HUES64 (cell line): ENCODE measurements at regions not wholly inside any gene's neighbourhood (a gene's known extent, or its start where the extent isn't known, plus 50 kb on each side); places are given as distances from the start of the nearest gene placed in this dataset.

Experiments
- H3K27ac ChIP-seq: 2 replicates; pipeline ENCODE4 v1.7.0; 2013; ENCODE audit warnings: low read depth, low read length, inconsistent platforms
- H3K27me3 ChIP-seq: 2 replicates; pipeline ENCODE4 v1.6.1; 2013; ENCODE audit warnings: mild to moderate bottlenecking, low read length; ENCODE audit not compliant: insufficient read depth
- H3K36me3 ChIP-seq: 2 replicates; pipeline ENCODE4 v1.6.1; 2013; ENCODE audit warnings: mild to moderate bottlenecking, low read length; ENCODE audit not compliant: insufficient read depth
- H3K4me1 ChIP-seq: 2 replicates; pipeline ENCODE4 v1.6.1; 2013; ENCODE audit warnings: mild to moderate bottlenecking, low read length, moderate library complexity; ENCODE audit not compliant: insufficient read depth
- H3K4me3 ChIP-seq: 2 replicates; pipeline ENCODE4 v1.5.1; 2013; ENCODE audit warnings: mild to moderate bottlenecking, low read length, moderate library complexity
- H3K9ac ChIP-seq: 2 replicates; pipeline ENCODE4 v1.6.1; 2013; ENCODE audit warnings: mild to moderate bottlenecking, low read depth, low read length
- H3K9me3 ChIP-seq: 2 replicates; pipeline ENCODE4 v1.6.1; 2013; ENCODE audit warnings: low read depth, low read length; ENCODE audit not compliant: insufficient read depth
- WGBS: fragments of 150-250, 120-280 bp; methylation state at CpG from one replicate; pipeline ENCODE4 v1.1.7; 2013; ENCODE audit warnings: missing lambda C conversion rate; 5-methylcytosine and 5-hydroxymethylcytosine counted together

DNA sequence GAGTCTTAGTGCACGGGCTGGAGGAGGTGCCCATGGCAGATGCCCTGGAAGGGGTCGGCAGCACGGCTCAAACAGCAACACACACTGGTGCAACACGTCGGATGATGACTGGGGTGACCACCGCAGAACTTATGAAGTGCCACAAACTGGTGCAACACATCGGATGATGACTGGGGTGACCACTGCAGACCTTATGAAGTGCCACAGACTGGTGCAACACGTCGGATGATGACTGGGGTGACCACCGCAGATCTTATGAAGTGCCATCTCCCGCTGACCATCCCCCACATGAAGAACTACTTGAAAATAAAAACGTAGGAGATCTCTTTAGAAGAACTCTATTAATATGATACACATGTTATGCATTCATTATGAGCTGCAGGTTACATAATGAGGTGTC lies 218.3 kb downstream of the TBXT start:
- Histone ChIP-seq H3K9ac (no peak overlapping the region), H3K27ac (no peak overlapping the region), H3K4me3 (no peak overlapping the region), H3K36me3 (no peaks in the 10 kb centered on the region), H3K9me3 (no peaks in the 10 kb centered on the region), H3K4me1 (no peaks in the 10 kb centered on the region), H3K27me3 (no peaks in the 10 kb centered on the region; the same call in 1 of the 2 replicates)
- 95% methylated on average over 11 of the region's 12 CpGs for WGBS

DNA sequence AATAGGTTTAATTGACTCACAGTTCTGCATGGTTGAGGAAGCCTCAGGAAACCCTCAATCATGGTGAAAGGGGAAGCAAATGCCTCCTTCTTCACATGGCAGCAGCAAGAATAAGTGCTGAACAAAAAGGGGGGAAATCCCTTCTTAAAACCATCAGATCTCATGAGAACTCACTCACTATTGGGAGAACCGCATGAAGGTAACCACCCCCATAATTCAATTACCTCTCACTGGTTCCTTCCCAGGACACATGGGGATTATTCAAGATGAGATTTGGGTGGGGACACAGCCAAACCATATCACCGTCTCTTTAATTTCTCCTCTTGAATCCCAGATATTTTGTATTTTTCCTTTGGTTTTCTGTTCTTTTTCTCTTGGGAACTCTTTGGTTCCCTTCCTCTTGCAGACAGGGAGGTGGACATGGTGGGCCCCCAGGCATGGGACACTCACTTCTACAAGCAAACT lies 223.6 kb downstream of the TBXT start:
- H3K27ac ChIP-seq, result no peak overlapping the region
- H3K9ac ChIP-seq, result no peak overlapping the region
- H3K9me3 ChIP-seq, result no peaks in the 10 kb centered on the region
- no peaks in the 10 kb centered on the region for H3K4me1 ChIP-seq
- whole genome bisulfite sequencing, result 83% methylated on average over 1 of the region's 2 CpGs
- no peaks in the 10 kb centered on the region for H3K27me3 ChIP-seq
- H3K4me3 ChIP-seq, result no peak overlapping the region
- H3K36me3 ChIP-seq, result no peaks in the 10 kb centered on the region

DNA sequence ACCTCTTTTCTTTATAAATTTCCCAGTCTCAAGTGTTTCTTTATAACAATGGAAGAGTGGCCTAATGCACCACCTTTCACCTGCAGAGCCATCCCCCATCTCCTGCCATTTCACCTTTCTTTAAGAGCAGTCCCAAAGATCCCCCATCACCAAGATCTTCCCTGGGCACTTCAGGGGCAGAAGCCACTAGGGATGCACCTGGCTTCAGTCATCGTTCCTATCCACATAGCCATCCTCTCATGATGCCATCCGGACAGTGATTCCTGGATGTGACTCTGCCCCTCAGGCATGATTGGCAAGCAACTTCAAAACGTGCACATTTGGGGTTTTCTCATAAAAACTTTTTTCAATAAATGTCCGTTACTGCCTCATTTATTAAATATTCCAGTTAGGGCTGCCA lies 225.9 kb downstream of the TBXT start:
- no peaks in the 10 kb centered on the region for H3K4me1 ChIP-seq
- WGBS, result 87% methylated on average over 4 of the region's 4 CpGs
- H3K27me3 ChIP-seq, result no peaks in the 10 kb centered on the region
- H3K4me3 ChIP-seq, result no peak overlapping the region
- H3K36me3 ChIP-seq, result no peaks in the 10 kb centered on the region
- no peak overlapping the region for H3K9ac ChIP-seq
- H3K27ac ChIP-seq, result no peak overlapping the region
- no peaks in the 10 kb centered on the region for H3K9me3 ChIP-seq

DNA sequence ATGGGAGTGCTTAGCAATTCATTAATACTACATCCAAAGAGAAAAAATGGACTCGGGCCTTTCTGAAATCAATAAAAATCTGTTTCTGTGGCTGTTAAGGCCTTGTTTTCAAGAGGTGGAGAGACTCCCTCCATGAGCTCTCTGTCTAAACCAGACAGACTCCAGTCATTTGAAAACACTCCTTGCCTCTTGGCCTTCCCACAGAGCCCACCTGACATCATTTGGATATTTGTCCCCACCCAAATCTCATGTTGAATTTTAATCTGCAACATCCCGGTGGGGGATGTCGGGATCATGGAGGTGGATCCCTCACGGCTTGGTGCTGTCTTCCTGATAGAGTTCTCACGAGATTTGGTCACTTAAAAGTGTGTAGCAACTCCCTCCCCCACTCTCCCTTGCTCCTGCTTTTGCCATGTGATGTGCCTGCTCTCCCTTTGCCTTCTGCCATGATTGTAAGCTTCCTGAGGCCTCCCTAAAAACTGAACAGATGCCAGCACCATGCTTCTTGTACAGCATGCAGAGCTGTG lies 226.3 kb downstream of the TBXT start:
- Histone ChIP-seq H3K9ac (no peak overlapping the region), H3K4me3 (no peak overlapping the region)
- WGBS, result 91% methylated on average over 5 of the region's 5 CpGs

GRCh38 chr6:165940366-165940765 lies 227.3 kb downstream of the TBXT start:
- no peaks in the 10 kb centered on the region for H3K36me3 ChIP-seq
- no peak overlapping the region for H3K4me3 ChIP-seq
- H3K27me3 ChIP-seq, result no peaks in the 10 kb centered on the region
- H3K9me3 ChIP-seq, result no peaks in the 10 kb centered on the region
- 96% methylated on average over 26 of the region's 26 CpGs for WGBS
- H3K9ac ChIP-seq, result no peak overlapping the region
- H3K27ac ChIP-seq, result no peak overlapping the region
- H3K4me1 ChIP-seq, result no peaks in the 10 kb centered on the region

More for the DNA sequence above, 226.3 kb downstream of the TBXT start:
- Histone ChIP-seq H3K9me3 (no peaks in the 10 kb centered on the region), H3K36me3 (no peaks in the 10 kb centered on the region), H3K27me3 (no peaks in the 10 kb centered on the region), H3K4me1 (no peaks in the 10 kb centered on the region), H3K27ac (no peak overlapping the region)

- no peak overlapping the region for H3K27ac ChIP-seq
- no peaks in the 10 kb centered on the region for H3K36me3 ChIP-seq
- H3K27me3 ChIP-seq, result no peaks in the 10 kb centered on the region
- H3K4me3 ChIP-seq, result no peak overlapping the region
- no peaks in the 10 kb centered on the region for H3K4me1 ChIP-seq
- whole genome bisulfite sequencing, result 89% methylated on average over 10 of the region's 10 CpGs
- H3K9ac ChIP-seq, result no peak overlapping the region
- H3K9me3 ChIP-seq, result no peaks in the 10 kb centered on the region
Measured at GRCh38 chr6:165939601-165940290, 227.9 kb downstream of the TBXT start.

GRCh38 chr6:165939047-165939446 lies 228.6 kb downstream of the TBXT start:
- no peaks in the 10 kb centered on the region for H3K27me3 ChIP-seq
- 83% methylated on average over 1 of the region's 5 CpGs for WGBS
- no peaks in the 10 kb centered on the region for H3K9me3 ChIP-seq
- H3K9ac ChIP-seq, result no peak overlapping the region
- no peaks in the 10 kb centered on the region for H3K4me1 ChIP-seq
- H3K36me3 ChIP-seq, result no peaks in the 10 kb centered on the region
- no peak overlapping the region for H3K27ac ChIP-seq
- no peak overlapping the region for H3K4me3 ChIP-seq

- 93% methylated on average over 3 of the region's 3 CpGs for WGBS
- Histone ChIP-seq H3K9me3 (no peaks in the 10 kb centered on the region), H3K9ac (no peak overlapping the region), H3K4me3 (no peak overlapping the region), H3K4me1 (no peaks in the 10 kb centered on the region), H3K27me3 (no peaks in the 10 kb centered on the region), H3K27ac (no peak overlapping the region), H3K36me3 (no peaks in the 10 kb centered on the region)
Measured at GRCh38 chr6:165937564-165938358, 229.9 kb downstream of the TBXT start.

GRCh38 chr6:165936660-165937059 lies 231.0 kb downstream of the TBXT start:
- no peaks in the 10 kb centered on the region; the same call in 1 of the 2 replicates for H3K27me3 ChIP-seq
- 81% methylated on average over 3 of the region's 4 CpGs for WGBS
- H3K4me1 ChIP-seq, result no peaks in the 10 kb centered on the region
- H3K27ac ChIP-seq, result no peak overlapping the region
- no peaks in the 10 kb centered on the region for H3K9me3 ChIP-seq
- H3K9ac ChIP-seq, result no peak overlapping the region
- no peak overlapping the region for H3K4me3 ChIP-seq
- no peaks in the 10 kb centered on the region for H3K36me3 ChIP-seq

DNA sequence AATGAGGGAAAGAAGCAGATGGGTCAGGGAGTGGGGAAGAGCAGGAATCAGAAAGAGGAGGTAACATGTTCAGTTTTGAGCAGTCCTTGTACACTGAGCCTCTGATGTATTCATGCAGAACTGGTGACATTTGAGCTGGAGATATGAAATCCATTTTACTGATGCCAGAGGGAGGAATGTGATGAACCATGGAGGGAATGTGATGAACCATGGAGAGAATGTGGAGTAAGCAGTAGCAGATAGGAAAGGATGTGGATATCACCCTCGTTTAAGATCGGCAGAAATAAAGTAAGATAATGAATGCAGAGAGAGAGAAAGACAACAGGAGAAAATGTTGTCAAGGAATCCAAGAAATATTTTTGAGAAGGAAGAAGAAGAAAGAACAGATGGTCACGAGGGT lies 231.6 kb downstream of the TBXT start:
- no peaks in the 10 kb centered on the region for H3K9me3 ChIP-seq
- H3K36me3 ChIP-seq, result no peaks in the 10 kb centered on the region
- no peaks in the 10 kb centered on the region for H3K4me1 ChIP-seq
- no peak overlapping the region for H3K9ac ChIP-seq
- no peak overlapping the region for H3K27ac ChIP-seq
- 90% methylated on average over 3 of the region's 3 CpGs for WGBS
- H3K4me3 ChIP-seq, result no peak overlapping the region
- H3K27me3 ChIP-seq, result no peaks in the 10 kb centered on the region; the same call in 1 of the 2 replicates

GRCh38 chr6:165931675-165932074 lies 236.0 kb downstream of the TBXT start:
- Histone ChIP-seq H3K9ac (no peak overlapping the region), H3K27me3 (no peaks in the 10 kb centered on the region; the same call in 1 of the 2 replicates), H3K27ac (no peak overlapping the region), H3K9me3 (no peaks in the 10 kb centered on the region), H3K4me1 (peaks cover under 1% of the 10 kb centered on the region; the same call in 1 of the 2 replicates), H3K36me3 (no peaks in the 10 kb centered on the region), H3K4me3 (no peak overlapping the region)
- WGBS, result 80% methylated on average over 8 of the region's 9 CpGs
